ENCODE measurements at regions not wholly inside any gene's neighbourhood (a gene's known extent, or its start where the extent isn't known, plus 50 kb on each side); places are given as distances from the start of the nearest gene placed in this dataset.

GRCh38 chr15:35680951-35681350 lies 135.0 kb upstream of the DPH6 start:
- H3K9ac ChIP-seq (ENCODE audit: low read length), result no peak overlapping the region
- no TSS peak for BruUV-seq (replicated peaks)
- no peaks in the 10 kb centered on the region for H3K9me3 ChIP-seq (ENCODE audit: control insufficient read depth in 1 of 2, insufficient read depth in 1 of 2, low read depth in 1 of 2, low read length in 2 of 2)
- H3K27ac ChIP-seq (ENCODE audit: low read depth, low read length), result no peak overlapping the region
- ChIA-PET POLR2A (no interaction called here), CTCF (no interaction called here), RAD21 (ENCODE audit: low non-redundant PET in 1 of 2, low total read pairs in 2 of 2, uncharacterized antibody in 2 of 2, unreplicated experiment in 2 of 2) (no interaction called here)
- H3K4me2 ChIP-seq (ENCODE audit: low read length), result no peak overlapping the region
- no peaks in the 10 kb centered on the region for H3K4me1 ChIP-seq (ENCODE audit: control insufficient read depth in 1 of 2, insufficient read depth in 2 of 2, low read length in 2 of 2)
- no peak overlapping the region for H3K4me3 ChIP-seq (replicated peaks in 1 of 2; ENCODE audit: low read depth in 1 of 2, low read length in 2 of 2)
- H3K9me2 ChIP-seq (ENCODE audit: insufficient read depth), result no peaks in the 10 kb centered on the region
- no peak for TF ChIP-seq CTCF (IDR thresholded peaks at IDR 0.05 in 2 of 3, conservative IDR thresholded peaks at IDR 0.05 in 1 of 3; ENCODE audit: borderline replicate concordance in 1 of 3, insufficient read depth in 1 of 3, low read depth in 2 of 3, low read length in 2 of 3)
- TF ChIP-seq MAX (IDR thresholded peaks at IDR 0.05), result no peak
- TF ChIP-seq TCF7L2 (IDR thresholded peaks at IDR 0.05; ENCODE audit: borderline replicate concordance, extremely low read depth, insufficient read depth, insufficient read length), result no peak
- TF ChIP-seq SIN3A (IDR thresholded peaks at IDR 0.05; ENCODE audit: low read depth), result no peak
- TF ChIP-seq ZNF274 (IDR thresholded peaks at IDR 0.05; ENCODE audit: low read depth, low read length), result no peak
- TF ChIP-seq EZH2 (IDR thresholded peaks at IDR 0.05), result no peak
- no peak for TF ChIP-seq FOSL1 (IDR thresholded peaks at IDR 0.05; ENCODE audit: low read depth)
- no peak for TF ChIP-seq EGR1 (IDR thresholded peaks at IDR 0.05; ENCODE audit: low read depth)
- TF ChIP-seq ELF1 (IDR thresholded peaks at IDR 0.05; ENCODE audit: borderline replicate concordance, low read depth), result no peak
- no peak for TF ChIP-seq ZBTB33 (IDR thresholded peaks at IDR 0.05; ENCODE audit: extremely low read depth, insufficient replicate concordance, low read length)
- TF ChIP-seq REST (IDR thresholded peaks at IDR 0.05; ENCODE audit: low read depth), result no peak
- no peak for TF ChIP-seq SP1 (IDR thresholded peaks at IDR 0.05; ENCODE audit: low read depth)
- no peaks in the 10 kb centered on the region for H3K79me2 ChIP-seq (ENCODE audit: insufficient read depth, low read length)
- H3K36me3 ChIP-seq (ENCODE audit: control insufficient read depth in 1 of 2, insufficient read depth in 2 of 2, low read length in 2 of 2), result no peaks in the 10 kb centered on the region
- intact Hi-C loops (cut with micrococcal nuclease), result no loop called here
- H2AFZ ChIP-seq (ENCODE audit: low read depth, low read length, poor library complexity, severe bottlenecking), result no peak overlapping the region
- no peaks in the 10 kb centered on the region for H3K27me3 ChIP-seq (ENCODE audit: insufficient read depth, low read length)
- no peaks in the 10 kb centered on the region for H4K20me1 ChIP-seq (ENCODE audit: insufficient read depth)
- DNase-seq (ENCODE audit: low read depth, low spot score) (no peak), ATAC-seq (no peak)

All from HCT116 (cell line).